ENCODE measurements at regions not wholly inside any gene's neighbourhood (a gene's known extent, or its start where the extent isn't known, plus 50 kb on each side); places are given as distances from the start of the nearest gene placed in this dataset.

DNA sequence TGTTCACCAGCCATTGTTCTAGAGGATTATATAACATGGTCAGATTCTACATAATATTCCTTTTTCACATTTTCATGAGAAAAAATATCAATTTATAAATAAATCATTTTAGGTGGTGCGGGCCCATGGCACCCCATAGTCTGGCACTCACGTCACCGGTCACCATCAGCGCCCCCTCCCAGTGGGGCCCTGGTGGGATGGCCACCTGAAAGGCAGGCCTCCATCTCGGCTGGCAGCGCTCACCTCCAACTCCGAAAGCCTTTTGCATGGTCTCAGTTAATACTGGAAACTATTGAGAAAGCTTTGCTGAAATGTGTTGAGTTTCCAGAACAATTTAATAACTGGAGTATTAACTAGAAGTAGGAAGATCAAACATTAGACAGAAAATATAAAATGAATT is 141.4 kb upstream of the SALL3 start:
- H3K27me3 ChIP-seq, result peaks cover 0 to 2% (median 0%) of the 10 kb centered on the region in 3 donors
- peaks cover 0 to 9% (median 4%) of the 10 kb centered on the region in 4 donors for H3K9me3 ChIP-seq
- no peaks in the 10 kb centered on the region for H3K4me1 ChIP-seq
- no peak for TF ChIP-seq POLR2AphosphoS5 (IDR thresholded peaks at IDR 0.05)
- TF ChIP-seq, protein P1, sequence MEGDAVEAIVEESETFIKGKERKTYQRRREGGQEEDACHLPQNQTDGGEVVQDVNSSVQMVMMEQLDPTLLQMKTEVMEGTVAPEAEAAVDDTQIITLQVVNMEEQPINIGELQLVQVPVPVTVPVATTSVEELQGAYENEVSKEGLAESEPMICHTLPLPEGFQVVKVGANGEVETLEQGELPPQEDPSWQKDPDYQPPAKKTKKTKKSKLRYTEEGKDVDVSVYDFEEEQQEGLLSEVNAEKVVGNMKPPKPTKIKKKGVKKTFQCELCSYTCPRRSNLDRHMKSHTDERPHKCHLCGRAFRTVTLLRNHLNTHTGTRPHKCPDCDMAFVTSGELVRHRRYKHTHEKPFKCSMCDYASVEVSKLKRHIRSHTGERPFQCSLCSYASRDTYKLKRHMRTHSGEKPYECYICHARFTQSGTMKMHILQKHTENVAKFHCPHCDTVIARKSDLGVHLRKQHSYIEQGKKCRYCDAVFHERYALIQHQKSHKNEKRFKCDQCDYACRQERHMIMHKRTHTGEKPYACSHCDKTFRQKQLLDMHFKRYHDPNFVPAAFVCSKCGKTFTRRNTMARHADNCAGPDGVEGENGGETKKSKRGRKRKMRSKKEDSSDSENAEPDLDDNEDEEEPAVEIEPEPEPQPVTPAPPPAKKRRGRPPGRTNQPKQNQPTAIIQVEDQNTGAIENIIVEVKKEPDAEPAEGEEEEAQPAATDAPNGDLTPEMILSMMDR (IDR thresholded peaks at IDR 0.05), result no peak
- no peak for TF ChIP-seq POLR2A (IDR thresholded peaks at IDR 0.05)
- no peak for TF ChIP-seq EP300 (IDR thresholded peaks at IDR 0.05)
- DNase-seq, result no peak
- WGBS, 5 donors, result 86 to 97% (median 91%) methylated on average over 7 of the region's 7 CpGs
- H3K36me3 ChIP-seq, result no peaks in the 10 kb centered on the region
- intact Hi-C loops (cut with DNase I; ENCODE audit: low total_unique reads), result no loop called here
- no peak overlapping the region for H3K27ac ChIP-seq
- H3K4me3 ChIP-seq, result no peak overlapping the region

DNA sequence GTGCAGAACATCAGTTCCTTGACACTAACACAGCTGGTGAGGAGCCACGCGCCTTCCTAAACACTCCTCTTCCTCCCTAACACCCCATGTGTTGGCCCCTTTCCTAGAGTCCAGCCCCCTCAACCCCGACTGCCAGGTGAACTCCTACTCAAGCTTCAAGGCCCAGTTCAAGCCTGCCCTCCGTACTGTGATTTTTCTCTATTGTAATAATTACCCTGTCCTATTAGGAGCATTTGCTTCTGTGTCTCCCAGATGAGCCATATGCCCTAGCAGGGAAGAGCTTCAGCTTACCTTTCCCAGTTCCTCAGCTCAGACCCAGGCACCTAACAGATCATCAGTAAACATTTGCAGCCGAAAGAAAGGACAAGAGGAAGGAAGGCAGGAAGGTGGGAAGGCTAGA is 130.6 kb upstream of the SALL3 start:
- peaks cover 0 to 32% (median 27%) of the 10 kb centered on the region in 4 donors for H3K9me3 ChIP-seq
- no peak overlapping the region for H3K4me3 ChIP-seq
- no peak for DNase-seq
- H3K4me1 ChIP-seq, result no peaks in the 10 kb centered on the region
- intact Hi-C loops (cut with DNase I; ENCODE audit: low total_unique reads), result no loop called here
- no peak for TF ChIP-seq POLR2A (IDR thresholded peaks at IDR 0.05)
- 76 to 89% (median 85%) methylated on average over 5 of the region's 5 CpGs for WGBS, 5 donors
- H3K27me3 ChIP-seq, result no peaks in the 10 kb centered on the region
- no peak overlapping the region for H3K27ac ChIP-seq
- no peaks in the 10 kb centered on the region for H3K36me3 ChIP-seq

DNA sequence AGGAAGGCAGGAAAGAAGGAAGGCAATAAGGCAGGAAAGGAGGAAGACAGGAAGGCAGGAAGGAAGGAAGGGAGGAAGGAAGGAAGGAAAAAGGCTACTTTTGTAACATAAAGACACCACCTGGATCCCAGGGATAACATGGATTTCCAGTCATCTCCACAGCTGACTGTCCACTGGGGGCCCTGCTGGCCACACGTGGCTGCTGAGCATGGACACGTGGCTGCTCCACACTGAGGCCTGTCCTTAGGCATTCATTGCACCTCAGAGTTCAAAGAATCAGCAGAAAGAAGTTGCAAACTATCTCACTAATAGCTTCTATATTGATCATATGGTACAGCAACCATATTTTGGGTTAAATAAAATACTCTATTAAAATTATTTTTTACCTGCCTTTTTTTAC is 130.2 kb upstream of the SALL3 start:
- DNase-seq, result no peak
- peaks cover 0 to 32% (median 26%) of the 10 kb centered on the region in 4 donors for H3K9me3 ChIP-seq
- TF ChIP-seq POLR2A (IDR thresholded peaks at IDR 0.05), result no peak
- no peak for TF ChIP-seq POLR2AphosphoS5 (IDR thresholded peaks at IDR 0.05)
- TF ChIP-seq, protein P1 (IDR thresholded peaks at IDR 0.05), result no peak
- TF ChIP-seq EP300 (IDR thresholded peaks at IDR 0.05), result no peak
- intact Hi-C loops (cut with DNase I; ENCODE audit: low total_unique reads), result no loop called here
- no peaks in the 10 kb centered on the region for H3K27me3 ChIP-seq
- no peak overlapping the region for H3K27ac ChIP-seq
- WGBS, 5 donors, result 75 to 87% (median 82%) methylated on average over 2 of the region's 2 CpGs
- no peaks in the 10 kb centered on the region for H3K36me3 ChIP-seq
- H3K4me1 ChIP-seq, result no peaks in the 10 kb centered on the region
- no peak overlapping the region for H3K4me3 ChIP-seq

DNA sequence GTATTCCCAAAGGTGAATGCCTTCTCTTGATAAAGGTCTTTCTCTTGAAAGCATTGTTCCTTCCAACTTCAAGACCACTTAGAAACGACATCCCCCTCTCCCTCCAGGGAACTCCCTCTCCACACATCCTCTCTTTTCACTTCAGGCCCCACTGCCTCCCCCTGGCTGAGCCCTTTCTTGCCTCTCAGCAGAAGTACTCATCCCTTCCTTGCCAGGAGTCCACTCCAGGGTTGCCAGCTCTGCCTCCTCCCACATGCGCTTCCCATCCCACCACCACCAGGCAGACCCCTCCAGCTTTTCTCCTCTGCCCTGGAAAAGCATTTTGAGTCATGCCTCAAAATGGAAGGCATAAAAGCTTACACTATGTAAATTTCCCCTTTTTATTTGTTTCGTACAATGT is 126.3 kb upstream of the SALL3 start:
- Histone ChIP-seq H3K36me3 (no peaks in the 10 kb centered on the region), H3K4me3 (no peak overlapping the region), H3K27ac (no peak overlapping the region), H3K4me1 (peaks cover 0 to 3% (median 0%) of the 10 kb centered on the region in 4 donors), H3K27me3 (peaks cover 0 to 27% (median 0%) of the 10 kb centered on the region in 3 donors), H3K9me3 (peaks cover 0 to 20% (median 15%) of the 10 kb centered on the region in 4 donors)
- TF ChIP-seq POLR2AphosphoS5 (IDR thresholded peaks at IDR 0.05) (no peak), EP300 (IDR thresholded peaks at IDR 0.05) (no peak)
- 65 to 87% (median 74%) methylated on average over 3 of the region's 3 CpGs for WGBS, 5 donors
- intact Hi-C loops (cut with DNase I; ENCODE audit: low total_unique reads), result no loop called here
- no peak for DNase-seq

DNA sequence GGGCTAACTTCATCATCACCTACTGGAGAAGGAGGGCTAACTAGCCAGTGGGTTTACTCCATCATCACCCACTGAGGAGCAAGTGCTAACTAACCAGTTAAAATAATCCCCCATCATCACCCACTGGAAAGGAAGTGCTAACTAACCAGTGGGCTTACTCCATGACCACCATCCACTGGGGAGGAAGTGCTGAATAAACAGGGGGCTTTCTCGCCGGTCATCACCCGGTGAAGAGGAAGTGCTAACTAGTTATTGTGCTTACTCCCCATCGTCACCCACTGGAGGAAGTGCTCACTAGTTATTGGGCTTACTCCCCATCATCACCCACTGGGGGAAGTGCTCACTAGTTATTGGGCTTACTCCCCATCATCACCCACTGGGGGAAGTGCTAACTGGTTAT is 124.4 kb upstream of the SALL3 start:
- Histone ChIP-seq H3K4me1 (peaks cover 0 to 3% (median 0%) of the 10 kb centered on the region in 4 donors), H3K4me3 (no peak overlapping the region), H3K9me3 (peaks cover 0 to 18% (median 10%) of the 10 kb centered on the region in 4 donors), H3K27ac (no peak overlapping the region), H3K27me3 (peaks cover 0 to 36% (median 0%) of the 10 kb centered on the region in 3 donors), H3K36me3 (no peaks in the 10 kb centered on the region)
- TF ChIP-seq POLR2A (IDR thresholded peaks at IDR 0.05) (no peak), EP300 (IDR thresholded peaks at IDR 0.05) (no peak), POLR2AphosphoS5 (IDR thresholded peaks at IDR 0.05) (no peak)
- TF ChIP-seq, protein P1 (IDR thresholded peaks at IDR 0.05), result no peak
- intact Hi-C loops (cut with DNase I; ENCODE audit: low total_unique reads), result no loop called here
- DNase-seq, result no peak
- 69 to 81% (median 75%) methylated on average over 4 of the region's 4 CpGs for WGBS, 5 donors
